B cell (primary cell): ENCODE measurements at regions not wholly inside any gene's neighbourhood (a gene's known extent, or its start where the extent isn't known, plus 50 kb on each side); places are given as distances from the start of the nearest gene placed in this dataset.

ENCODE experiments used
- ATAC-seq: fragments of 200-7000 bp; cut with Tn5 transposase; one replicate; pipeline ENCODE4 v1.10.0; 2021; ENCODE audit warnings: low read depth, mild to moderate bottlenecking, moderate number of reproducible peaks, moderate library complexity
- CTCF ChIA-PET: fragments of 350-600 bp; sonication (Branson Sonifier 250); formaldehyde crosslinking; loops from one replicate; lab custom pipeline; 2021; ENCODE audit warnings: antibody characterized with exemption, inconsistent platforms; lab: Charles Lee
- POLR2A ChIA-PET: fragments of 350-600 bp; sonication (Branson Sonifier 250); formaldehyde crosslinking; loops from one replicate; lab custom pipeline; 2021; ENCODE audit warnings: antibody characterized with exemption; lab: Charles Lee
- DNase-seq: peaks from one replicate; pipeline ENCODE4 v3.0.0; 2013
- H2AFZ ChIP-seq: 2 replicates; pipeline ENCODE4 v1.6.1; 2012; ENCODE audit warnings: mild to moderate bottlenecking, low read depth, low read length; ENCODE audit not compliant: insufficient read depth, poor library complexity, severe bottlenecking
- H3K27ac ChIP-seq, 2 donors: 1 replicate in 1 of 2; 2 replicates in 1 of 2; pipeline ENCODE4 v1.5.1; 2012 to 2013; ENCODE audit warnings: low read length in 2 of 2, mild to moderate bottlenecking in 2 of 2, moderate library complexity in 1 of 2
- H3K27me3 ChIP-seq, 4 experiments: fragments of 200-600 bp in 1 of 4; sonication (generic) in 1 of 4; replicated peaks in 1 of 4; 1 replicate in 2 of 4; 2 replicates in 2 of 4; pipeline versions ENCODE4 v1.6.1 to v1.7.0; 2013 to 2016; ENCODE audit warnings: low read length in 3 of 4, mild to moderate bottlenecking in 2 of 4, mixed read lengths in 1 of 4, moderate library complexity in 1 of 4; ENCODE audit not compliant: insufficient read depth in 4 of 4, control insufficient read depth in 3 of 4; ENCODE audit errors: control extremely low read depth in 1 of 4
- H3K36me3 ChIP-seq, 2 experiments: replicated peaks in 1 of 2; 1 replicate in 1 of 2; 2 replicates in 1 of 2; pipeline versions ENCODE4 v1.6.1 to v1.7.1; 2013; ENCODE audit warnings: low read length in 1 of 2; ENCODE audit not compliant: insufficient read depth in 2 of 2, control insufficient read depth in 1 of 2; ENCODE audit errors: control extremely low read depth in 1 of 2, extremely low read depth in 1 of 2
- H3K4me1 ChIP-seq, 2 donors: fragments of 200-600 bp in 1 of 2; sonication (generic) in 1 of 2; 1 replicate in 1 of 2; 2 replicates in 1 of 2; pipeline versions ENCODE4 v1.5.1 to v1.6.1; 2013 to 2017; ENCODE audit warnings: low read length in 2 of 2; ENCODE audit not compliant: control insufficient read depth in 2 of 2, insufficient read depth in 2 of 2
- H3K4me2 ChIP-seq: replicated peaks from 2 replicates; pipeline ENCODE3; 2012; ENCODE audit warnings: mild to moderate bottlenecking, low read depth, low read length; ENCODE audit not compliant: poor library complexity, severe bottlenecking
- H3K4me3 ChIP-seq, 5 experiments: fragments of 200-600 bp in 1 of 5; sonication (generic) in 1 of 5; 1 replicate in 3 of 5; 2 replicates in 2 of 5; pipeline versions ENCODE4 v1.5.1 to v1.7.0; 2011 to 2016; ENCODE audit warnings: low read length in 4 of 5, mild to moderate bottlenecking in 4 of 5, low read depth in 2 of 5, control low read depth in 1 of 5, moderate library complexity in 1 of 5; ENCODE audit not compliant: insufficient read depth in 1 of 5; ENCODE audit errors: control extremely low read depth in 1 of 5, extremely low read depth in 1 of 5
- H3K79me2 ChIP-seq: fragments of 200-600 bp; sonication (generic); one replicate; pipeline ENCODE4 v1.6.0; 2016; ENCODE audit warnings: low read length; ENCODE audit not compliant: control insufficient read depth, insufficient read depth
- H3K9ac ChIP-seq: fragments of 200-600 bp; sonication (generic); 2 replicates; pipeline ENCODE4 v1.6.1; 2017; ENCODE audit warnings: mild to moderate bottlenecking, low read length, moderate library complexity
- H3K9me3 ChIP-seq, 3 donors: one replicate each; pipeline versions ENCODE4 v1.6.1 to v1.7.1; 2013; ENCODE audit warnings: low read length in 2 of 3; ENCODE audit not compliant: control insufficient read depth in 2 of 3, insufficient read depth in 1 of 3; ENCODE audit errors: control extremely low read depth in 1 of 3
- H4K20me1 ChIP-seq: 2 replicates; pipeline ENCODE4 v1.6.0; 2012; ENCODE audit warnings: mild to moderate bottlenecking, low read length; ENCODE audit not compliant: insufficient read depth, control insufficient read depth, poor library complexity, severe bottlenecking
- H3K27ac Mint-ChIP-seq: one replicate; pipeline ENCODE4 v1.8.0; 2021; ENCODE audit warnings: mixed read lengths
- H3K27me3 Mint-ChIP-seq: one replicate; pipeline ENCODE4 v1.8.0; 2021; ENCODE audit warnings: mixed read lengths
- H3K4me1 Mint-ChIP-seq: one replicate; pipeline ENCODE4 v1.8.0; 2021; ENCODE audit warnings: mixed read lengths
- H3K4me3 Mint-ChIP-seq: one replicate; pipeline ENCODE4 v1.8.0; 2021; ENCODE audit warnings: mixed read lengths
- H3K9me3 Mint-ChIP-seq: one replicate; pipeline ENCODE4 v1.8.0; 2022; ENCODE audit warnings: mixed read lengths; ENCODE audit not compliant: insufficient read depth
- CTCF ChIP-seq: fragments of 200-600 bp; IDR thresholded peaks from one replicate; pipeline ENCODE4 v1.8.0; 2022; ENCODE audit warnings: antibody characterized with exemption, mild to moderate bottlenecking
- EZH2 ChIP-seq: IDR thresholded peaks from 2 replicates; pipeline ENCODE4 v1.6.1; 2012; ENCODE audit warnings: borderline replicate concordance, low read depth, mild to moderate bottlenecking, moderate library complexity, low read length; ENCODE audit not compliant: insufficient read depth, poor library complexity, severe bottlenecking
- WGBS: methylation state at CpG from one replicate; pipeline ENCODE4 v1.1.5; 2013; ENCODE audit warnings: missing lambda C conversion rate; ENCODE audit not compliant: insufficient coverage; 5-methylcytosine and 5-hydroxymethylcytosine counted together
- intact Hi-C: fragments of 100-400 bp; cut with micrococcal nuclease; formaldehyde crosslinking; loops from one replicate; pipeline ENCODE4 v1.10.0; 2022

- Histone ChIP-seq H3K9ac (no peak overlapping the region), H2AFZ (no peak overlapping the region), H3K4me1 (no peaks in the 10 kb centered on the region), H3K36me3 (no peaks in the 10 kb centered on the region), H4K20me1 (no peaks in the 10 kb centered on the region), H3K27ac (no peak overlapping the region), H3K4me3 (no peak overlapping the region), H3K79me2 (no peaks in the 10 kb centered on the region), H3K27me3 (no peaks in the 10 kb centered on the region), H3K9me3 (peaks cover 0 to 2% (median 0%) of the 10 kb centered on the region in 3 donors), H3K4me2 (no peak overlapping the region)
- H3K27me3 Mint-ChIP-seq = peaks cover 11% of the 10 kb centered on the region
- ChIA-PET CTCF (no interaction called here), POLR2A (no interaction called here)
- no peak for TF ChIP-seq CTCF
- no peak for TF ChIP-seq EZH2
- 71% methylated on average over 2 of the region's 2 CpGs for WGBS
- DNase-seq (no peak), ATAC-seq (no peak)
- H3K27ac Mint-ChIP-seq = no peak overlapping the region
- no peak overlapping the region for H3K4me3 Mint-ChIP-seq
- H3K4me1 Mint-ChIP-seq = no peaks in the 10 kb centered on the region
- no peaks in the 10 kb centered on the region for H3K9me3 Mint-ChIP-seq
- intact Hi-C loops = no loop called here
Observed at GRCh38 chr16:50915120-50915519, 173.2 kb downstream of the CYLD start.

- no peaks in the 10 kb centered on the region for H3K9me3 Mint-ChIP-seq
- no peak for TF ChIP-seq EZH2
- TF ChIP-seq CTCF = no peak
- DNase-seq = no peak
- no peak overlapping the region for H3K4me2 ChIP-seq
- H3K79me2 ChIP-seq = no peaks in the 10 kb centered on the region
- ChIA-PET POLR2A (no interaction called here), CTCF (no interaction called here)
- intact Hi-C loops = no loop called here
- no peaks in the 10 kb centered on the region for H3K9me3 ChIP-seq
- no peak overlapping the region for H3K4me3 ChIP-seq
- no peak overlapping the region for H3K9ac ChIP-seq
- H4K20me1 ChIP-seq = no peaks in the 10 kb centered on the region
- H3K36me3 ChIP-seq = no peaks in the 10 kb centered on the region
- no peaks in the 10 kb centered on the region for H3K4me1 Mint-ChIP-seq
- WGBS = 77% methylated on average over 8 of the region's 10 CpGs
- peaks cover 14% of the 10 kb centered on the region for H3K27me3 Mint-ChIP-seq
- no peaks in the 10 kb centered on the region for H3K4me1 ChIP-seq
- ATAC-seq = no peak
- no peaks in the 10 kb centered on the region for H3K27me3 ChIP-seq
- no peak overlapping the region for H3K4me3 Mint-ChIP-seq
- H3K27ac ChIP-seq = no peak overlapping the region
- H2AFZ ChIP-seq = no peak overlapping the region
- H3K27ac Mint-ChIP-seq = no peak overlapping the region
Observed at GRCh38 chr16:50910736-50911100, 168.8 kb downstream of the CYLD start.
